A673 (cell line): ENCODE measurements at regions not wholly inside any gene's neighbourhood (a gene's known extent, or its start where the extent isn't known, plus 50 kb on each side); places are given as distances from the start of the nearest gene placed in this dataset.

ENCODE experiments used
- CTCF ChIP-seq: fragments of 300-800, 200-600 bp; sonication (generic); conservative IDR thresholded peaks from 2 replicates; pipeline ENCODE4 v1.5.1; 2017; ENCODE audit warnings: low read depth, mild to moderate bottlenecking, antibody characterized with exemption, low read length, moderate library complexity, mixed read lengths
- EZH2 ChIP-seq: fragments of 200-600 bp; sonication (generic); IDR thresholded peaks from 2 replicates; pipeline ENCODE4 v1.6.1; 2017; ENCODE audit warnings: borderline replicate concordance, low read depth, mild to moderate bottlenecking, mixed read lengths, antibody characterized with exemption, low read length; ENCODE audit not compliant: poor library complexity, severe bottlenecking

- TF ChIP-seq CTCF (no peak), EZH2 (no peak)
Measured at GRCh38 chr6:137763436-137763835, 103.6 kb upstream of the TNFAIP3 start.
